SJCRH30 (cell line): ENCODE measurements at regions not wholly inside any gene's neighbourhood (a gene's known extent, or its start where the extent isn't known, plus 50 kb on each side); places are given as distances from the start of the nearest gene placed in this dataset.
A peak's percentile ranks its signal among the peaks of the same experiment; 100 is the strongest.

Experiments
- DNase-seq, 2 experiments: peaks; one replicate each; pipeline ENCODE4 v3.0.0-alpha.2; 2015 to 2020
- H3K27ac ChIP-seq: fragments of 250-450 bp; sonication (Bioruptor Pico); 2 replicates; pipeline ENCODE4 v1.5.1; 2020; ENCODE audit warnings: mild to moderate bottlenecking, moderate library complexity
- H3K27me3 ChIP-seq: fragments of 250-450 bp; sonication (Bioruptor Pico); 2 replicates; pipeline ENCODE4 v1.5.1; 2020; ENCODE audit warnings: mild to moderate bottlenecking, moderate library complexity
- H3K36me3 ChIP-seq: fragments of 250-450 bp; sonication (Bioruptor Pico); 2 replicates; pipeline ENCODE4 v1.5.1; 2020; ENCODE audit warnings: mild to moderate bottlenecking, moderate library complexity
- H3K4me1 ChIP-seq: fragments of 250-450 bp; sonication (Bioruptor Pico); 2 replicates; pipeline ENCODE4 v1.5.1; 2020; ENCODE audit warnings: mild to moderate bottlenecking, moderate library complexity
- H3K4me3 ChIP-seq: fragments of 250-450 bp; sonication (Bioruptor Pico); 2 replicates; pipeline ENCODE4 v1.5.1; 2020; ENCODE audit warnings: mild to moderate bottlenecking, moderate library complexity
- H3K9me3 ChIP-seq: fragments of 250-450 bp; sonication (Bioruptor Pico); replicated peaks from 2 replicates; pipeline ENCODE4 v1.5.1; 2020; ENCODE audit warnings: mild to moderate bottlenecking, moderate library complexity

DNA sequence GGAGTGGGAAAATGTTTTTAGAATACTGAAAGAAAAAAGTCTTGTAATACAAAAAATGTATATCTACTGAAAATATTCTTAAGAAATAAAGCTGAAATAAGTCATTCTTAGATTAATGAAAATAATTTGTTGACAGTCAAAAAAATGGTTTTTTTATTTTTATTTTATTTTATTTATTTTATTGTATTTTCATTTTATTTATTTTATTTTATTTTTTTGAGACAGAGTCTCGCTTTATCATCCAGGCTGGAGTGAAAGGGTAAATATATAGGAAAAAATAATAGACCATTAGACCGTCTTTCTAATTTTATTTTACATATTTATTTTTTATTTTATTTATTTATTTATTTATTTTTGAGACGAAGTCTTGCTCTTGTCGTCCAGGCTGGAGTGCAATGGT lies 1583.6 kb upstream of the TMEFF2 start:
- H3K36me3 ChIP-seq, result no peaks in the 10 kb centered on the region
- no peaks in the 10 kb centered on the region for H3K4me1 ChIP-seq
- DNase-seq, result no peak
- H3K9me3 ChIP-seq, result no peaks in the 10 kb centered on the region
- no peak overlapping the region for H3K27ac ChIP-seq
- 0 out of 2 replicates have a peak, but pooled peaks cover 4% of the 10 kb centered on the region for H3K27me3 ChIP-seq
- H3K4me3 ChIP-seq, result no peak overlapping the region

DNA sequence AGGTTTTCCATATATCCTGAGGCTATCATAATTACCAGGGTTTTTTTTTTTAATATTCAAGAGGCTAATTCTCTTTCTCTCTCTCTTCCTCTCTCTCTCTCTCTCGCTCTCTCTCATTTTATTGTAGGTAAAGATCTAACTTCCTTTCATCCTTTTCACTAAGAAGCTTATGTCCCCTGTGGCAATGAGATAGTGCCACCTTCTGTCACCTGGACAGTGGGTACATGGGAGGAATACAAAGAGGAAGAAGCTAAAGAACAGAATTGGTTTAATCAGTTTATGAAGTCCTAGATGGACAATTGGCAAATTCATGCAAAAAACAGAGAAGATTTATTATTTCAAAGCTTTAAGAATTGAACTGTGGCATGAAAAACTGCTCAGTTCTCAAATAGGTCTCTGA lies 1582.3 kb upstream of the TMEFF2 start:
- H3K27ac ChIP-seq, result no peak overlapping the region
- H3K4me1 ChIP-seq, result no peaks in the 10 kb centered on the region
- DNase-seq, result no peak
- H3K9me3 ChIP-seq, result no peaks in the 10 kb centered on the region
- no peaks in the 10 kb centered on the region for H3K36me3 ChIP-seq
- no peak overlapping the region for H3K4me3 ChIP-seq
- H3K27me3 ChIP-seq, result 0 out of 2 replicates have a peak, but pooled peaks cover 3% of the 10 kb centered on the region

DNA sequence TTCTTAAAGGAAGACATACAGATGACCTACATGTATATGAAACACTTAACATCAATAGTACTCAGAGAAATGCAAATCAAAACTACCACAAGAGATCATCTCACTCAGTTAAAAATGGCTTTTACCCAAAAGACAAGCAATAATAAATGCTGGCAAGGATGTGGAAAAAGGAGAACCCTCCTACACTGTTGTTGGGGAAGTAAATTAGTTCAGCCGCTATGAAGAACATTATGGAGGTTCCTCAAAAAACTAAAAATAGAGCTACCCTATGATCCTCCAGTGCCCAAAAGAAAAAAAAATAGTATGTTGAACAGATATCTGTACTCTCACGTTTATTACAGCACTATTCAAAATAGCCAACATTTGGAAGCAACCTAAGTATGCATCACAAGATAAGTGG lies 1579.4 kb upstream of the TMEFF2 start:
- H3K4me1 ChIP-seq, result no peaks in the 10 kb centered on the region
- DNase-seq, result no peak
- H3K4me3 ChIP-seq, result no peak overlapping the region
- H3K27me3 ChIP-seq, result 0 out of 2 replicates have a peak, but pooled peaks cover 3% of the 10 kb centered on the region
- H3K27ac ChIP-seq, result no peak overlapping the region
- no peaks in the 10 kb centered on the region for H3K9me3 ChIP-seq
- no peaks in the 10 kb centered on the region for H3K36me3 ChIP-seq

GRCh38 chr2:193751299-193751698 lies 1556.6 kb upstream of the TMEFF2 start:
- no peaks in the 10 kb centered on the region for H3K36me3 ChIP-seq
- H3K4me1 ChIP-seq, result no peaks in the 10 kb centered on the region
- no peak for DNase-seq
- H3K4me3 ChIP-seq, result no peak overlapping the region
- H3K27me3 ChIP-seq, result no peaks in the 10 kb centered on the region
- H3K9me3 ChIP-seq, result no peaks in the 10 kb centered on the region
- H3K27ac ChIP-seq, result no peak overlapping the region

- Histone ChIP-seq H3K9me3 (no peaks in the 10 kb centered on the region), H3K4me3 (no peak overlapping the region), H3K27ac (no peak overlapping the region), H3K27me3 (no peaks in the 10 kb centered on the region), H3K4me1 (no peaks in the 10 kb centered on the region), H3K36me3 (no peaks in the 10 kb centered on the region)
- DNase-seq, result no peak
These were observed 1554.8 kb upstream of the TMEFF2 start for GRCh38 chr2:193749485-193749884.

DNA sequence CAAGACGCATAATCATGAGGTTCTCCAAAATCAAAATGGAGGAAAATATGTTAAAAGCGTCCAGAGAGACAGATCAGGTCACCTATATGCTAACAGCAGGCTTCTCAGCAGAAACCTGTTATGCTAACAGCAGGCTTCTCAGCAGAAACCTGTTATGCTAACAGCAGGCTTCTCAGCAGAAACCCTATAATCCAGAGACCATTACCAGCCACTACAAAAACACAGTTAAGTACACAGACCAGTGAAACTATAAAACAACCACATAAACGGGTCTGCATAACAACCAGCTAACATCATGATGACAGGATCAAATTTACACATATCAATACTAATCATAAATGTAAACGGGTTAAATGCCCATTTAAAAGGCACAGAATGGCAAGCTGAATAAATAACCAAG lies 1548.4 kb upstream of the TMEFF2 start:
- Histone ChIP-seq H3K36me3 (no peaks in the 10 kb centered on the region), H3K27me3 (no peaks in the 10 kb centered on the region), H3K9me3 (no peaks in the 10 kb centered on the region), H3K4me1 (no peaks in the 10 kb centered on the region), H3K27ac (no peak overlapping the region), H3K4me3 (no peak overlapping the region)
- DNase-seq, result no peak

DNA sequence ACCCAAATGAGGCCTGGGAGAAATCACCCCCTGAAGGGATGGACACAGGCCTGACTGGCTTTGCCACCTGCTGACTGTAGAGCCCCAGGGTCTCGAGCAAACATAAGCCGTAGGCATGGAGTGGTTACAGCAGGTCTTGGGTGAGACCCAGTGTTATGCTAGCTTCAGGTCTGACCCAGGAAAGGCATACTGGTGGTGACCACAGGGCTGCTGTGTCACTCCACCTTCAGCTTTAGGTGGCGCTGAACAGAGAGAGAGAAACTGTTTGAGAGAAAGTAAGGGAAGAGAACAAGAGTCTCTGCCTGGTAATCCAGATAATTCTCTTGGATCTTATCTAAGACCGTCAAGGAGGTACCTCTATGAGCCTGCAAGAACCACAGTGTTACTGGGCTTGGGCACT lies 1544.2 kb upstream of the TMEFF2 start:
- H3K27ac ChIP-seq, result no peak overlapping the region
- no peaks in the 10 kb centered on the region for H3K27me3 ChIP-seq

DNA sequence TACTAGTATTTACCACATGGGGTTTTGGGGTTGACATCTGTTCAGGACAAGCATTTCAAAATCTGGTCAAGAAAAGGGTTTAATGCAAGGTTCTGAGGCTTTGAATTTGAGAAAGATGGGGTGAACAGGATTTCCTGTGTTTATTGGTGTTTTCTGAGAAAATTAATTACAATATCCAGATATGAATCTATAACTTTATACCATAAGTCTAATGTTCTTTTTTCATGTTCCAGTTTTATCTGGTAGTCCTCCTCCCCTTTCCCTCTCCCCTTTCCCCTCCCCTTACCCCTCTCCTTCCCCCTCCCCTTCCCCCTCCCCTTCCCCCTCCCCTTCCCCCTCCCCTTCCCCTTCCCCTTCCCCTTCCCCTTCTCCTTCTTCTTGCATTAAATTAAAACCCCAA lies 1518.2 kb upstream of the TMEFF2 start:
- Histone ChIP-seq H3K27me3 (no peaks in the 10 kb centered on the region; the same call in 1 of the 2 replicates), H3K27ac (no peak overlapping the region), H3K4me3 (no peak overlapping the region), H3K9me3 (no peaks in the 10 kb centered on the region), H3K4me1 (peaks cover 2% of the 10 kb centered on the region; the same call in 1 of the 2 replicates), H3K36me3 (no peaks in the 10 kb centered on the region)
- DNase-seq, result no peak

More for the DNA sequence above, 1544.2 kb upstream of the TMEFF2 start:
- no peaks in the 10 kb centered on the region for H3K36me3 ChIP-seq
- H3K9me3 ChIP-seq, result no peaks in the 10 kb centered on the region
- DNase-seq, result no peak
- no peaks in the 10 kb centered on the region for H3K4me1 ChIP-seq
- H3K4me3 ChIP-seq, result no peak overlapping the region

DNA sequence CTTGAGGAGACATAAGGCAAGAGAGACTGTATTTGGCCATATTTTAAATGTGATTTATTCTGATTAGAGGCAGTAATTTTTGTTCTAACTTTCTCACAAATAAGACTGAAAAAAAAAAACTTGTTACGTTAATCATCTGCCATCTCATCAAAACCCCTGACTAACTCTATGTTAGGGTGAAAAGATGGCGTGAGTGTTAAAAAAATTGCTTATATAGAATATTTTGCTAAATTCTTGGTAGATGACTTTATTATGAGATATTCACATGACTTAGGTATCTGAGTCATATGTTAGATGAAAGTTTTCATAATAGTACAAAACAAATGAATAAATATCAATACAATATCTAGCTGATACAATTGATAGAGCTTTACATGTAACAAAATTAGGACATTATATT lies 1508.7 kb upstream of the TMEFF2 start:
- Histone ChIP-seq H3K9me3 (peaks cover 10% of the 10 kb centered on the region; the same call in 1 of the 2 replicates), H3K27me3 (no peaks in the 10 kb centered on the region; the same call in 1 of the 2 replicates), H3K4me1 (no peaks in the 10 kb centered on the region; the same call in 1 of the 2 replicates), H3K4me3 (no peak overlapping the region), H3K36me3 (no peaks in the 10 kb centered on the region), H3K27ac (no peak overlapping the region)
- DNase-seq, result no peak

DNA sequence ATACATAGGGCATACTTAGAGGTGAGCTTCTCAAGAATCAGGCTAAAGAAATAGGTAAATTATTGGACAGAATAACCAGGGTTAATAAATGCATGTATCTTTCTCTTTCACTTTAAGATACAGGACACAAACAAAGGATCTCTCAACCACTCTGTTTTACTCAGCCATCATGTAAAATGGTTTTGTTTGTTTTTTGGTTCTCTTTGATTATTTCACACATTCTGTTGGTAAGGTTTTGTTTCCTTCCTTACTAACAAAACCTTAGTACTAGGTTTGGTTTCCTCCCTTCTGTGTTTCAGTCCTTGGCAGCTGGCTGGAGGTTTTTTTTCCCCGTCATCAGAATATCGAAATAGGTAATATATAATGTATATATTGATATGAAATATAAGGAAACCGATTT lies 1506.8 kb upstream of the TMEFF2 start:
- no peaks in the 10 kb centered on the region; the same call in 1 of the 2 replicates for H3K4me1 ChIP-seq
- H3K27me3 ChIP-seq, result no peaks in the 10 kb centered on the region; the same call in 1 of the 2 replicates
- DNase-seq, result no peak
- H3K9me3 ChIP-seq, result peaks cover 10% of the 10 kb centered on the region; the same call in 1 of the 2 replicates
- no peaks in the 10 kb centered on the region for H3K36me3 ChIP-seq
- no peak overlapping the region for H3K27ac ChIP-seq
- no peak overlapping the region for H3K4me3 ChIP-seq

DNA sequence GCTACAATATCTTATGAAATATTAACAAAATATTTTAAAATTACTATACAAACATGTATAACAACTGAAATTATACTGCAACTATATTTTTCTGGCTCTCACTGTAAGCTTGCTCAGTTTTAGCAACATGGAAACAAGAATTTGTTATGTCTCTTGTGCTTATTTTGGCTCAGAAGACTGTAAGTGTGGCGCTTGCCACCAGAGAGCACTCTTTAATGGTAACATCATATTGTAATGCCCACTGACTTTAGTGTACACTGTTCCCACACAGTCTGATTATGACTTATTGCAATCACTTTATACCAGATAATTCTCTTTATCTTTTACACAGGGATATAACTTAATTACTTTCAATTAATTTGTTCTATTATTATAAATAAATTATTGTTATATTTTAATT lies 1500.6 kb upstream of the TMEFF2 start:
- no peak overlapping the region for H3K27ac ChIP-seq
- H3K27me3 ChIP-seq, result no peaks in the 10 kb centered on the region
- DNase-seq, result peak; percentile 20 to 67
- H3K36me3 ChIP-seq, result no peaks in the 10 kb centered on the region
- H3K4me3 ChIP-seq, result no peak overlapping the region
- no peaks in the 10 kb centered on the region for H3K9me3 ChIP-seq
- H3K4me1 ChIP-seq, result no peaks in the 10 kb centered on the region

DNA sequence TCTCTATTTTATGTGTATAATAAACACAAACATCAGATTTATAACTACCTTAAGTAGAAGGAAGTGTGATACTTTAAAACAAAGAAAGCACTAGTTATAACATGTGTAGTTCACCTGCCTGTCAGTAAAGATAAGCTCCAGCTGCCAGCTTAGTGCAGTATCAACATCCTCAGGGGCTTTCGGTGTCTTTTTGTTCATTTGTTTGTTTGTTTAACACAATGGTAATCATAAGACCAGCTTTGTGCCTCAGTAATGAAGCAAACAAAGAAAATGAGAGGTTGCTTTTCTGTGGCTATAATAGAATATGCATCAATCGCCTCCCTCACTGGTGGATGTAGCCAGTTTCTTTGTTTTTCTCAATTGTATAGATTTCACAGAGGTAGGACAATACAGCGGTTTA lies 1499.0 kb upstream of the TMEFF2 start:
- Histone ChIP-seq H3K4me3 (no peak overlapping the region), H3K9me3 (no peaks in the 10 kb centered on the region), H3K27ac (no peak overlapping the region), H3K36me3 (no peaks in the 10 kb centered on the region), H3K27me3 (no peaks in the 10 kb centered on the region), H3K4me1 (no peaks in the 10 kb centered on the region)
- no peak for DNase-seq

DNA sequence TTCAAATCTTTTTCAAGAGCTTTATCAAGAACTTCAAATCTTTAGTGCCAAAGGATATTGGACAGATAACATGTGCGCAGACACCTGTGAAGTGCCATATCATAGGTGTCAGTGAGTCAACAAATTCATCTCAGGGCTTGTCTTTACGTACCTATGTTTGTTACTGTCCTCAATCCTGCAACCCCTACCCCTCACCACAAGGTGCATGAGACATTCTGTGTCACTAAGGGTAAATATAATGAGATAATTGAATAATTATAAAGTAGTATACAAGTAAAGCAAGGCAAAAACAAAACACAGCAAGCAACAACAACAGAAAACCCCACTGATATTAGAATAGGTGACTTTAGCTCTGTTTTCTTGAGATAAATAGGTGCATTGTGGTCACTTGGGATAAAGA lies 1495.8 kb upstream of the TMEFF2 start:
- no peak for DNase-seq
- H3K9me3 ChIP-seq, result no peaks in the 10 kb centered on the region
- H3K36me3 ChIP-seq, result no peaks in the 10 kb centered on the region
- no peak overlapping the region for H3K4me3 ChIP-seq
- H3K27me3 ChIP-seq, result no peaks in the 10 kb centered on the region
- H3K4me1 ChIP-seq, result no peaks in the 10 kb centered on the region
- H3K27ac ChIP-seq, result no peak overlapping the region

- no peaks in the 10 kb centered on the region for H3K36me3 ChIP-seq
- no peaks in the 10 kb centered on the region for H3K4me1 ChIP-seq
- no peaks in the 10 kb centered on the region for H3K27me3 ChIP-seq
These were observed 1492.5 kb upstream of the TMEFF2 start for GRCh38 chr2:193687195-193687594.

GRCh38 chr2:193679847-193680246 lies 1485.1 kb upstream of the TMEFF2 start:
- peak in 1 of 2 experiments; percentile 41 for DNase-seq
- no peaks in the 10 kb centered on the region; the same call in 1 of the 2 replicates for H3K27me3 ChIP-seq
- H3K4me1 ChIP-seq, result no peaks in the 10 kb centered on the region
- H3K4me3 ChIP-seq, result no peak overlapping the region
- H3K27ac ChIP-seq, result no peak overlapping the region
- no peaks in the 10 kb centered on the region for H3K36me3 ChIP-seq
- no peaks in the 10 kb centered on the region for H3K9me3 ChIP-seq

More at GRCh38 chr2:193687195-193687594, 1492.5 kb upstream of the TMEFF2 start:
- no peak overlapping the region for H3K27ac ChIP-seq
- DNase-seq, result no peak
- no peak overlapping the region for H3K4me3 ChIP-seq
- H3K9me3 ChIP-seq, result no peaks in the 10 kb centered on the region

DNA sequence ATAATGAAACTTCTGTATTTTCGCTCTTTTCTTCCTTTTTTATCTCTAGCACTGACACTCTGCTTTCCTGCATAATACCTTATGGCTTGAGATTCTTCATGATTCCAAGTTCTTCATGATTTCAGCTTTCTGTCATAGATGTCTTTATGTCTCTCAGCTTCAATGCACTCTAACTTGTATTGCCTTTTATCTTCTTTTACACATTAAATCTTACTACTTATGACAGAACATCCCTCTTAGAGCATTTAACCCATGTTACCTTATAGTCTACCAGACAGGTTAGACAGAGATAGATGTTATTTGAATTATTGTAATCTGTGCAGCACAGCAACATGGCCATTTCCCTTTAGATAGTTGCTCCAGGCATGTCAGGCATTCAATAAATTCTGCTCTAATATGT lies 1475.7 kb upstream of the TMEFF2 start:
- H3K4me3 ChIP-seq, result no peak overlapping the region
- H3K9me3 ChIP-seq, result no peaks in the 10 kb centered on the region
- DNase-seq, result no peak
- H3K36me3 ChIP-seq, result no peaks in the 10 kb centered on the region
- no peak overlapping the region for H3K27ac ChIP-seq
- no peaks in the 10 kb centered on the region for H3K4me1 ChIP-seq
- H3K27me3 ChIP-seq, result peaks cover 6% of the 10 kb centered on the region
